HG02642 (cell line): ENCODE measurements at regions not wholly inside any gene's neighbourhood (a gene's known extent, or its start where the extent isn't known, plus 50 kb on each side); places are given as distances from the start of the nearest gene placed in this dataset.

Source experiments
- ATAC-seq: cut with Tn5 transposase; IDR thresholded peaks from one replicate; pipeline ENCODE4 v1.9.1; 2021; ENCODE audit warnings: mild to moderate bottlenecking; ENCODE audit not compliant: unreplicated experiment, poor library complexity

GRCh38 chr4:141571793-141572192 lies 64.6 kb upstream of the IL15 start:
- no peak for ATAC-seq

GRCh38 chr4:141573678-141574077 lies 62.7 kb upstream of the IL15 start:
- ATAC-seq: no peak

- no peak for ATAC-seq
Observed at GRCh38 chr4:141575884-141576283, 60.5 kb upstream of the IL15 start.

- no peak for ATAC-seq
Observed at GRCh38 chr4:141576585-141577110, 59.7 kb upstream of the IL15 start.

- no peak for ATAC-seq
Observed at GRCh38 chr4:141578451-141578850, 57.9 kb upstream of the IL15 start.

GRCh38 chr4:141580523-141580922 lies 55.9 kb upstream of the IL15 start:
- no peak for ATAC-seq
